Endometrium (tissue), 2 donors: ENCODE measurements at regions not wholly inside any gene's neighbourhood (a gene's known extent, or its start where the extent isn't known, plus 50 kb on each side); places are given as distances from the start of the nearest gene placed in this dataset.

Experiments
- FAIRE-seq: peaks from 2 replicates; lab custom pipeline; 2012; peaks lifted over from hg19 to GRCh38; lab: Jason Lieb, UNC
- donor health status: control.
- donor health status: control.

DNA sequence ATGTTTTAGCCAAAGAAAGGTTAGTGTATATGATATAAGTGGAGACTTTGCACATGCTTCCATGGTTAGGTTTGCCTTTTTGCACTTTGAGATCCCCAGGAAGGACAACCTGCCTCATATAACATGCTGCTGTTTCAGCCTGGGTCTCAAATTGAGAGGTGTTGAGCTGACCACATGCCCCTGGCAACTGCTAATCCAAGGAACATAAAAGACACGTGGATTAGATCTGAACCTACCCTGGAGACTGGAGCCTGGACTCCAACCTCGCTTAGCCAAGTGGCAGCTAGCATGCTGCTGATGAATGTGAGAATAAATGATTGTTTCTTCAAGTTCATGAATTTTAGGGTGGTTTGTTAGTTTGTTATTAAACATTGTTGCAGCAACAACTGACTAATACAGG lies 301.8 kb upstream of the TBC1D5 start:
- no peak for FAIRE-seq

DNA sequence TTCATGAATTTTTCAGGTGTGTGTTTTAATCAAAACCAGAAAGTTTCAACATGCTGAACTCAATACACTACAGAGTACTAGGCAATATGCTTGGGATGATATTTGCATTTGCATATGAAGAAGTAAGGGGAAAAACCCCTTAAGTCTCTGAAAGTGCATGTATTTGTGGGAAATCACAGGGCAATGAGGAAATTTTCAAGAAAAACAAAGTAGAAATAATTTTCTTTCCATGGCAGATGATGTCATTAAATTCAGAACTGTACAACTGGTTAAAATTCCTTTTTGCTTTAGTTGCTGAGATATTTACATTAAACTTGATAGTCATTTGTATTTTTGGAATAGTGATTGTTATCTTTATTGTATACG lies 294.0 kb upstream of the TBC1D5 start:
- FAIRE-seq = no peak

- no peak for FAIRE-seq
Observed at GRCh38 chr3:18035641-18036449, 293.4 kb upstream of the TBC1D5 start.

GRCh38 chr3:18033581-18034108 lies 291.2 kb upstream of the TBC1D5 start:
- FAIRE-seq = no peak

DNA sequence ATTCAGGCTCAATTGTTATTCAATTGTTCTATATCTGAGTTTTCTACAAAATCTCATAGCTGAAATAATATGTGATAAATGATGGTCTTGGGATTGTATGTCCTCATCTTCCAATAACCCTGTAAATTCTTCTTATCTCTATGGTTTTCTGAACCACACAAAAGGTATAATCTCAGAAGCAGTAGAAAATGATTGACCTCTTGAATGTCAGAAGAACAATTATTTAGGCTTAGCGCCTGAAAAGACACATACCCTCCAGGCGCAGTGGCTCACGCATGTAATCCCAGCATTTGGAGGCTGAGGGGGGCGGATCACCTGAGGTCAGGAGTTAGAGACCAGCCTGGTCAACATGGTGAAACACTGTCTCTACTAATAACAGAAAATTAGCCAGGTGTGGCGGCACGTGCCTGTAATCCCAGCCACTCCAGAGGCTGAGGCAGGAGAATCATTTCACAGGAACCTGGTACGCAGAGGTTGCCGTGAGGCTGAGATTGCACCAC lies 288.0 kb upstream of the TBC1D5 start:
- FAIRE-seq = no peak

DNA sequence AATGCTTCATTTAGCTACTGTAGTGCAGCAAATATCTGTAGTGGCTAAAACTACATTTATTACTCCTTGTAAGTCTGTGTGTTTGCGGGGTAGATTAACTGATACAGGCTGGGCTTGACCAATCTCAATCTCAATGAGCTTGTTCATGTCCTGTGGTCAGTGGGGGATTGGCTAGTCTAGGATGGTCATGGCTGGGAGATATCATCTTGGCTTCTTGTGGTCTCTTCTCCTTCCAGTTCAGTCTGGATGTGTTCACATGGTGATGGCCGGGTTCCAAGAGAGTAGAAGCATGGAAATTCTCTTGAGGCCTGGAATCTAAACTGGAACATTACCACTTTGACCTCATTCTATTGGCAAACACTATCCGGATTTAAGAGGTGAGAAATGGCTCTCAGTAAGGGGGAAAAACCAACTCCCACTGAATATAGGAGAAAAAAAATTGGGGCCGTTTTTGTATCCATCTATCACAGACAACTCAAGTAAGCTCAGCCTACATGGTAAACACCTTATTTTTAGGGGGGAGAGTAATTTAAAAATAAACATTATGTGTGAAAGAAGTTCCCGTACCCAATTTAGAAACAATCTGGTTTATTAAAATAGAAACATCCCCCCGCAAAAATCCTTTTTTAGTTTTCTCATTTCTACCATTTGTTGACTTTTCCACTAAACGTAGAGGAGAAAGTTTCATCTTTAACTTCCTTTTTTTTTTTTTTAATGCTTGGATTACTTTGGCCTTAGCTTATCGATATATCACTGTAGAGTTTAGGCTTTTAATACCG lies 284.9 kb upstream of the TBC1D5 start:
- no peak for FAIRE-seq

DNA sequence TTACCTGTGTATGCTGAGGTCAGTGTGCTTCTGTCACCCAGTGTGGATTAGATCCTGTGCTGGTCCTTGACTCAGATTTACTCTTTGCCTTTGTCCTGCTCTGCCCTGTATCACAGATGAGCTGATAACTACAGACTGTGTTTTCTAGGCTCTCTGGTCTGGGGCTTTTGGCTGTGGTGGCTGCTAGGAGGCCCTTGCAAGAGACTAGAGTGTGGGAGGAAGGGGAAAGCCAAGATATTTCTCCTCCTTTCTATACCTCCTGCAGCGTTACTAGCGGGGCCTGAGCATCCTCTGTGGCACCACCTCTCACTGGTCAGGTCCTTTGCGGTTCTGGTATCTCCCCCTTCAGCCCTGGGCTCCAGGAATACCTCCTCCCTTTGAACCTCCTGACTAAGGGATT lies 282.3 kb upstream of the TBC1D5 start:
- FAIRE-seq = no peak

GRCh38 chr3:18019161-18019495 lies 276.7 kb upstream of the TBC1D5 start:
- no peak for FAIRE-seq

- peak; percentile 48 for FAIRE-seq
Observed at GRCh38 chr3:18018491-18019160, 276.2 kb upstream of the TBC1D5 start.

DNA sequence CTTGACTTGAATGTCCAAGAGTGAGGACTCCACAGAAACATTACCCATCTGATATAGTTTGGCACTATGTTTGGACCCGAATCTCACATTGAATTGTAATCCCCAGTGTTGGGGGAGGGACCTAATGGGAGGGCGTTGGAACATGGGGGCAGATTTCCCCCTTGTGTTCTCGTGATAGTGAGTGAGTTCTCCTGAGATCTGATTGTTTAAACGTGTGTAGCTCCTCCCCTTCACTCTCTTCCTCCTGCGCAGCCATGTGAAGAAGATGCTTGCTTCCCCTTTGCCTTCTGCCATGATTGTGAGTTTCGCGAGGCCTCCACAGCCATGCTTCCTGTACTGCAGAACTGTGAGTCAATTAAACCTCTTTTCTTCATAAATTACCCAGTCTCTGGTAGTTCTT lies 273.9 kb upstream of the TBC1D5 start:
- no peak for FAIRE-seq

DNA sequence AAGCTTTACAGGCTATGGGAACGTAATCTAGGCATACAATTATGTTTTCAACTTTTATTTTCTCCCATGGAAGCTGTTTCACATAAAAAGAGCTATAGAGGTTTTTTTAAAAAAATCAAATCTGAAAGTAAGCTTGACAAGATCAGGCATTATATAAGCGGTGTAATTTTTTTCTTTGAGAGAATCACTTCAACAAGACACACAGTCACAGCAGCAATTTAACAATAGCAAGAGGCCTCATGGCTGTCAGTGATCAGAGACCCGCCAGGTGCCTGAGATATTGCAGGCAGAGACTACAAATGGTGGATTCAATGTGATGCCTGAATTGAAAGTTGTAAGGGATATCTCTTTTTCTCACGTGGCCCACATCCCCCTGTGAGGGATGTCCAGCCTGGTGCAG lies 270.5 kb upstream of the TBC1D5 start:
- FAIRE-seq = no peak

DNA sequence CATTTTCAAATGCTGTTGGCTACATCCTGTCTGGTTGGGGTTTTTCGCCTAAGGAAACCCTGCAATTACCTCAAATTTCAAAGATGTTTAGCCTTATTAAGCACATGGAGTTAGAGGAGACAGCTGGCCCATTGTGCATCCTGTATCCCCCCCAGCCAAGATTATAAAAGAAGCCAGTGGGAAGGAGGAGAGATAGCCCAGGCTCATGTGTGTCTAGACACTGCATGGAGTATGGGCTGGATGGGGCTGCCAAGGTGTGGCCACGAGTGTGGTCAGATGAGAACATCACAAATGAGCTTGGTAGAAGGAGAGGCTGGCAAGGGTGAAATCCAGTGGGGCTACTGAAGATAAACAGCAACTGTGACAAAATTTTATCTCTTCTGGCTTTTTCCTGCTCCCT lies 270.0 kb upstream of the TBC1D5 start:
- FAIRE-seq = no peak

DNA sequence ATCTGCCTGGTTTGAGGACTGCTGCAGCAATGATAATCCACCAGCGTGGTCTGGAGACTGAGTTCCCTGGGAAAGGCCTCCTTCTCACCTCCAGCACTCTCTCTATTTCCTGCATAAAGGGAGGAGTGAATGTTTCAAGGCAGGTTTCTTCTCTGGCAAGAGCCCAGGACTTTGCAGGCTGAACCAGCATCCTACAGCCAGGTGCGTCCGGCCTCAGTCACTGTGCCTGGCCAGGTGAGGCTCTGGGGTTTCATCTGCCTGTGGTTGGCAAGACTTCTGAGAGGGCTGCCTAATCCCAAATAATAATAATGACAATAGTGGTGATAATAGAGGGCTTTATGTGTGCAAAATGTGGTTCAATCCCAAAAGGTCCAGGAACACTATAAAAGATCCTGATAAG lies 269.0 kb upstream of the TBC1D5 start:
- no peak for FAIRE-seq

GRCh38 chr3:18010001-18010400 lies 267.6 kb upstream of the TBC1D5 start:
- no peak for FAIRE-seq

DNA sequence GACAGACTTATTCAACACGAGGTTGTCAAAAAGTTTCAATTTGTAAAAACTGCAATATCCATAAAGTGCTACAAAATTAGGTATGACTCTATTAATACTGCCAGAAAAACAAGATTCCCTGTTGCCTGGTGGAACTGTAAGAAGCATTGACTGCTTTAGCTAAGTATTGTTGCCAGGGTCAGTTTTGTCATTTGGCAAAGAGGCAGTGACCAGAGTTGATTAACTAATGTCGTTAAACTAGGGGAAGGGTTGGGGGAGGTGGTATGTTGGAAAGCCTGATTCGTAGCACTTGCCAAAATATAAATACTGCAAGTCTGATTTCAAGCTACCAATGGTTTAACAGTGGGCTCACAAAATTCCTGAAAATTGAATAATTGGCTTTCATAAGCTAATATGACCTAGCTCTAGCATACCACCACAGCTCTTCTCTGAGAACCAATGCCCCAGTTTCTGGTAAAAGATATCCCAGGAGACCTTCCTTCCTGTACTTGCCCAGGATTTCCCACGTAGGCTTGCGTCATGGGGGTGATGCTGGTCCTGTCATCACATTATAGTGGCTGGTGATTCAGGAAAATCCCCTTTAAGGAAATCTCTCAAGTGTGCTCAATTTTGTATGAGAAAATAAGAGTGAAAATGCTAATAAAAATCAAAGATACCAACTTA lies 266.4 kb upstream of the TBC1D5 start:
- no peak for FAIRE-seq

- no peak for FAIRE-seq
Observed at GRCh38 chr3:18007980-18008379, 265.5 kb upstream of the TBC1D5 start.

GRCh38 chr3:17995769-17996168 lies 253.3 kb upstream of the TBC1D5 start:
- FAIRE-seq = no peak

DNA sequence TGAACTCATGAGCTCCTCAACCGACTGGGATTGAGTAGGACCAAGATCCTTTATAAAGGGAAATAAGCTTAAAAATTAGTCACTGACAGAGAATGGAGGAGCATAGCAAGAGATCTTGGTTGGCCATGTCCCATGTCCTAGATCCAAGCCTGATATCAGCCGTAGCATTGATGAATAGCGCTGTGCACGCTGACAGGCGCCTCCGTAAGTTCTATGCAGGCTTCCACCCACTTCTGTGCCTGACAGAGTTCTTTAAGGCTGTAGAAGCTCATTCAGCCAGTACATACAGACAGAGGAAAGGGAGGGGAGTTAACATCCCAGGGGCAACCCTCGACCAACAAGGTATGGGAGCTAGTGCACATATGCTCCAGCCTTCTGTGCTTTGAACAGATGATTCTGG lies 251.7 kb upstream of the TBC1D5 start:
- FAIRE-seq = no peak

GRCh38 chr3:17990390-17990789 lies 248.0 kb upstream of the TBC1D5 start:
- no peak for FAIRE-seq

- no peak for FAIRE-seq
Observed at GRCh38 chr3:17986348-17986816, 244.0 kb upstream of the TBC1D5 start.

DNA sequence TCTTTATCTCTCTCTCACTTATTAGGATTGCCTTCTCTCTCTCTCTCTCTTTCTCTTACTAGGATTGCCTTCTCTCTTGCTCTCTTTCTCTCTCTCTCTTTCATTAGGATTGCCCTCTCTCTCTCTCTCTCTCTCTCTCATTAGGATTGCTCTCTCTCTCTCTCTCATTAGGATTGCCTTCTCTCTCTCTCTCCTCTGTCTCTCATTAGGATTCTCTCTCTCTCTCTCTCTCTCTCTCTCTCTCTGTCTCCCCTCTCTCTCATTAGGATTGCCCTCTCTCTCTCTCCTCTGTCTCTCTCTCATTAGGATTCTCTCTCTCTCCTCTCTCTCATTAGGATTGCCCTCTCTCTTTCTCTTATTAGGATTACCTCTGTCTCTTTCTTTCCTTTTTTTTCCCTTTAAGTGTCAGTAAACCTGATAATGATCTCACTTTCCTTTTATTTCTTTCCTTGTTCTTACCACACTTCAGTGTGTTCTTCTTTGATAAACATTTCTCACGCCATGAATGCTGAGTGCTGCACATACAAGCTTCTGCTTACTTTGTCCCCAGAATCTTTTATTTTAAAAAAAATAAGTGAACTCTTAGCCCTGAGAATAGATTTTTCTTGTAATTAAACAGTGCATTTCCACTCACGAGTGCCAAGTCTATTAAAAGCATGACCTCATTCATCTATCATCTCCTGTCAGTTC lies 243.4 kb upstream of the TBC1D5 start:
- no peak for FAIRE-seq

- no peak for FAIRE-seq
Observed at GRCh38 chr3:17983106-17983505, 240.7 kb upstream of the TBC1D5 start.
